ENCODE measurements at regions not wholly inside any gene's neighbourhood (a gene's known extent, or its start where the extent isn't known, plus 50 kb on each side); places are given as distances from the start of the nearest gene placed in this dataset.

DNA sequence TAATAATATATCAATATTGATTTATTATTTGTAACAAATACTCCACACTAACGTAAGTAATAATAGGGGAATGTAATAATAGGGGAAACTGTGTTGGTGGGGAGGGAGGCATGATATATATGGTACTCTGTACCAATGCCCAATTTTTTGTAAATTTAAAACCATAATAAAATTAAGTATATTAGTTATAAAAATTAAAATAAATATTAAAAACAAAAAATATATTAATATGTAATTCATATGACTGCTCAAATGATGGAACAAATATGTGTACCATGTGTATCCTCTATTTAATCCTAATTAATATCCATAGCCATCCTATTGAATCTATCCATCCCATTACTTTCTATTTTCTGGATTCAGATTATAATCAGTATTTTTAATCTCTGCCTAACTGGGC, 578.0 kb downstream of the KCNA4 start:
- no peaks in the 10 kb centered on the region for H3K36me3 Mint-ChIP-seq (ENCODE audit: insufficient read depth, unreplicated experiment)
- H3K9me3 Mint-ChIP-seq (ENCODE audit: low read depth, unreplicated experiment) = peaks cover 3% of the 10 kb centered on the region
- CTCF ChIA-PET = no interaction called here
- H3K4me1 Mint-ChIP-seq (ENCODE audit: low read depth, unreplicated experiment) = no peaks in the 10 kb centered on the region
- H3K4me3 Mint-ChIP-seq (ENCODE audit: low read depth, unreplicated experiment) = no peak overlapping the region
- TF ChIP-seq, protein P1, sequence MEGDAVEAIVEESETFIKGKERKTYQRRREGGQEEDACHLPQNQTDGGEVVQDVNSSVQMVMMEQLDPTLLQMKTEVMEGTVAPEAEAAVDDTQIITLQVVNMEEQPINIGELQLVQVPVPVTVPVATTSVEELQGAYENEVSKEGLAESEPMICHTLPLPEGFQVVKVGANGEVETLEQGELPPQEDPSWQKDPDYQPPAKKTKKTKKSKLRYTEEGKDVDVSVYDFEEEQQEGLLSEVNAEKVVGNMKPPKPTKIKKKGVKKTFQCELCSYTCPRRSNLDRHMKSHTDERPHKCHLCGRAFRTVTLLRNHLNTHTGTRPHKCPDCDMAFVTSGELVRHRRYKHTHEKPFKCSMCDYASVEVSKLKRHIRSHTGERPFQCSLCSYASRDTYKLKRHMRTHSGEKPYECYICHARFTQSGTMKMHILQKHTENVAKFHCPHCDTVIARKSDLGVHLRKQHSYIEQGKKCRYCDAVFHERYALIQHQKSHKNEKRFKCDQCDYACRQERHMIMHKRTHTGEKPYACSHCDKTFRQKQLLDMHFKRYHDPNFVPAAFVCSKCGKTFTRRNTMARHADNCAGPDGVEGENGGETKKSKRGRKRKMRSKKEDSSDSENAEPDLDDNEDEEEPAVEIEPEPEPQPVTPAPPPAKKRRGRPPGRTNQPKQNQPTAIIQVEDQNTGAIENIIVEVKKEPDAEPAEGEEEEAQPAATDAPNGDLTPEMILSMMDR (IDR thresholded peaks at IDR 0.05; ENCODE audit: unreplicated experiment) = no peak
- DNase-seq = no peak
- H3K27ac Mint-ChIP-seq (ENCODE audit: unreplicated experiment) = no peak overlapping the region
- BruUV-seq (replicated peaks) = no TSS peak
- intact Hi-C loops (cut with micrococcal nuclease; ENCODE audit: unreplicated experiment) = no loop called here
- H3K27me3 Mint-ChIP-seq (ENCODE audit: unreplicated experiment) = no peaks in the 10 kb centered on the region

DNA sequence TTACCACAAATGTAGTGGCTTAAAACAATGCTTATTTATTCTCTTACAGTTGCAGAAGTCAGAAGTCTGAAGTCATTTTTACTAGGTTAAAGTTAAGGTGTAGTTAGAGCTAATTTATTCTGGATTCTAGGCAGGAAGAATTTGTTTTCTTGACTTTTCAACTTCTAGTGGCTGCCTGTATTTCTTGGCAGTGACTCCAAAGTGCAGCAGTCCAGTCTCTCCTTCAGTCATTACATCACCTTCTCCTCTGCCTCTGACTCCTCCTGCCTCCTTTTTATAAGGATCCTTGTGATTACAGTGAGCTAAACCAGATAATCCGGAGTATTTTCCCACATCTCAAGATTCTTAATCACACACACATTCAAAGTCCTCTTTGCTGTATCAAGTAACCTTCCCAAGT, 581.4 kb downstream of the KCNA4 start:
- Mint-ChIP-seq H3K9me3 (ENCODE audit: low read depth, unreplicated experiment) (no peaks in the 10 kb centered on the region), H3K36me3 (ENCODE audit: insufficient read depth, unreplicated experiment) (no peaks in the 10 kb centered on the region), H3K27me3 (ENCODE audit: unreplicated experiment) (no peaks in the 10 kb centered on the region), H3K4me1 (ENCODE audit: low read depth, unreplicated experiment) (no peaks in the 10 kb centered on the region), H3K27ac (ENCODE audit: unreplicated experiment) (no peak overlapping the region), H3K4me3 (ENCODE audit: low read depth, unreplicated experiment) (no peak overlapping the region)
- no TSS peak for BruUV-seq (replicated peaks)
- CTCF ChIA-PET = no interaction called here
- TF ChIP-seq, protein P1 (IDR thresholded peaks at IDR 0.05; ENCODE audit: unreplicated experiment) = no peak
- intact Hi-C loops (cut with micrococcal nuclease; ENCODE audit: unreplicated experiment) = no loop called here
- DNase-seq = no peak

DNA sequence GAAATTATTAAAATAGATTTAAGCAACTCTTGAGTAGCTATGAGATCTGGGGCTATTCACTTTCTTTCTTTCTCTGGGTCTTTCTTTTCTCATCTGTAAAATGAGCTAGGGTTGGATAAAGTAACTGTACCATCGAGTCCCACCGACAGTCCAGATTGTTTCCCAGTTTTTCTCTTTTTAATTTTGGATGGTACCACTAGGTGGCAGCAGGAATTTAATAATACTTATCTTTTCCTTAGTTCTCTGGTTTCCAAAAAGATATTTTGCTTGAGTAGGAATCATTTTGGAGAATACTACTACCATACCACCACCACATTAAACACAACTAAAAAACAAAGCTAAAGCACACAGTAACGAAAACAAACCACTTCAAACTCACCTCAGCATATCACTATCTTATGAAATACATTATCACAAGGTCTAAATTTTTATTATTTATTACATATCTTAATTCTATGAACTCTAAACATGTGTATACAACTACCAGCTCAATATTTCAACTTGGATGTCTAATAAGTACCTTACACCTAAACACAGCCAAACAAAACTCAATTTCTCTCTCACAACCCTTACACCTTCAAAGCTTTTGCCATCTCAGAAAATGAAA, 584.0 kb downstream of the KCNA4 start:
- CTCF ChIA-PET = interaction anchor here (1.4 to 2.0 kb wide), 2 partner anchors 95 to 710 kb away, joined by 3 to 9 read pairs; no protein-coding TSS in a partner anchor
- no TSS peak for BruUV-seq (replicated peaks)
- no peaks in the 10 kb centered on the region for H3K27me3 Mint-ChIP-seq (ENCODE audit: unreplicated experiment)
- no peak overlapping the region for H3K27ac Mint-ChIP-seq (ENCODE audit: unreplicated experiment)
- H3K4me3 Mint-ChIP-seq (ENCODE audit: low read depth, unreplicated experiment) = no peak overlapping the region
- H3K9me3 Mint-ChIP-seq (ENCODE audit: low read depth, unreplicated experiment) = no peaks in the 10 kb centered on the region
- intact Hi-C loops (cut with micrococcal nuclease; ENCODE audit: unreplicated experiment) = loop anchor here (1.0 to 5.0 kb wide), 5 partner anchors 201 to 899 kb away; no protein-coding TSS in a partner anchor
- peak; percentile 14 for DNase-seq
- no peaks in the 10 kb centered on the region for H3K4me1 Mint-ChIP-seq (ENCODE audit: low read depth, unreplicated experiment)
- no peaks in the 10 kb centered on the region for H3K36me3 Mint-ChIP-seq (ENCODE audit: insufficient read depth, unreplicated experiment)
- TF ChIP-seq, protein P1 (IDR thresholded peaks at IDR 0.05; ENCODE audit: unreplicated experiment) = peak; percentile 50

DNA sequence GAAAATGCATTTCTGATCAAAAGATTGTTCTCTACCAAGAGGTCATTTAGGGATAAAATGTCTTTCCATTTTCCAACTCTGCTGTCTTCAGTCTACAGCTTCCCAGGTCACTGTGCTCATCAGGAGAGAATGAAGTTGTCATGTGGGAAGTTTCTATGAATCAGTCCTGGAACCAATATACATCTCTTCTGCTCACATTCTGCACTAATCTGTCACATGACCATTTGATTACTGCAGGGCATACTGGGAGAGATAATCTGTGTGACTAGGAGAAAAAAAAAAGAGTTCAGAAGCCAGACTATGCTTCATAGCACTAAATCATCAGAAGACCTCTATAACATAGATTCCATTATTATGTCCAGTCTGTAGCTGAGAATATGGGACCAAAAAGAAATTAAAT, 611.5 kb downstream of the KCNA4 start:
- TF ChIP-seq, protein P1 (IDR thresholded peaks at IDR 0.05; ENCODE audit: unreplicated experiment) = no peak
- H3K4me3 Mint-ChIP-seq (ENCODE audit: low read depth, unreplicated experiment) = no peak overlapping the region
- no peak overlapping the region for H3K27ac Mint-ChIP-seq (ENCODE audit: unreplicated experiment)
- BruUV-seq (replicated peaks) = no TSS peak
- H3K4me1 Mint-ChIP-seq (ENCODE audit: low read depth, unreplicated experiment) = no peaks in the 10 kb centered on the region
- no peaks in the 10 kb centered on the region for H3K27me3 Mint-ChIP-seq (ENCODE audit: unreplicated experiment)
- H3K9me3 Mint-ChIP-seq (ENCODE audit: low read depth, unreplicated experiment) = no peaks in the 10 kb centered on the region
- no peaks in the 10 kb centered on the region for H3K36me3 Mint-ChIP-seq (ENCODE audit: insufficient read depth, unreplicated experiment)
- CTCF ChIA-PET = no interaction called here
- DNase-seq = no peak
- intact Hi-C loops (cut with micrococcal nuclease; ENCODE audit: unreplicated experiment) = no loop called here

All from Calu3 (cell line).